C4-2B (cell line): ENCODE measurements at regions not wholly inside any gene's neighbourhood (a gene's known extent, or its start where the extent isn't known, plus 50 kb on each side); places are given as distances from the start of the nearest gene placed in this dataset.

Source experiments
- CTCF ChIP-seq: fragments of 450-650 bp; conservative IDR thresholded peaks from 2 replicates; pipeline ENCODE4 v1.5.1; 2017; ENCODE audit warnings: mild to moderate bottlenecking
- ZFX ChIP-seq: fragments of 450-650 bp; IDR thresholded peaks from 2 replicates; pipeline ENCODE4 v1.6.1; 2017

DNA sequence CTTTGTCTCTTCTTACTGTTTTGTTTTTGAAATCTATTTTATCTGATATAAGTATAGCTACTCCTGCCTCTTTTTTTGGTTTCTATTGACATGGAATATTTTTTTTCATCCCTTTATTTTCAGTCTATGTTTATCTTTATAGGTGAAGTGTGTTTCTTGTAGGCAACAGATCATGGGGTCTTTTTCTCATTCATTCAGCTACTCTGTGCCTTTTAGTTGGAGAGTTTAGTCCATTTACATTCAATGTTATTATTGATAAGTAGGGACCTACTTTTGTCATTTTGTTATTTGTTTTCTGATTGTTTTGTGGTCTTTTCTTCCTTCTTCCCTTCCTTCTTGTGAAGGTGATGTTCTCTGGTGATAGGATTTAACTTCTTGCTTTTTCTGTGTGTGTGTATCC is 60.0 kb upstream of the STK39 start:
- TF ChIP-seq CTCF, result no peak
- no peak for TF ChIP-seq ZFX
